ENCODE measurements at regions not wholly inside any gene's neighbourhood (a gene's known extent, or its start where the extent isn't known, plus 50 kb on each side); places are given as distances from the start of the nearest gene placed in this dataset.
"Not testable (repeated sequence)": the region's sequence is repeated elsewhere in the genome, so short reads cannot be mapped to it uniquely, and the experiment has no call there.

GRCh38 chr21:9769131-9769498 lies 752.3 kb upstream of the TPTE start:
- not testable (repeated sequence) for TF ChIP-seq POLR2AphosphoS5 (IDR thresholded peaks at IDR 0.05; ENCODE audit: low read depth); CREB1 (CRISPR knock-in tag; IDR thresholded peaks at IDR 0.05; ENCODE audit: low read depth); STAT1 (IDR thresholded peaks at IDR 0.05; ENCODE audit: unreplicated experiment); REST (IDR thresholded peaks at IDR 0.05; ENCODE audit: unreplicated experiment); EZH2 (IDR thresholded peaks at IDR 0.05; ENCODE audit: low read depth, unreplicated experiment); JUNB (IDR thresholded peaks at IDR 0.05; ENCODE audit: unreplicated experiment); EZH2phosphoT487 (IDR thresholded peaks at IDR 0.05; ENCODE audit: unreplicated experiment); ETS1 (IDR thresholded peaks at IDR 0.05); ZNF114 (CRISPR knock-in tag; IDR thresholded peaks at IDR 0.05); NANOG (IDR thresholded peaks at IDR 0.05; ENCODE audit: borderline replicate concordance); ZNF331 (CRISPR knock-in tag; IDR thresholded peaks at IDR 0.05; ENCODE audit: low read depth); ZNF462 (CRISPR knock-in tag; IDR thresholded peaks at IDR 0.05)
- 0 out of 4 replicates have a peak, but pooled peaks of 1 of the 2 experiments have one; percentile 13 for TF ChIP-seq CTCF (conservative IDR thresholded peaks at IDR 0.05; ENCODE audit: low read depth in 2 of 2)
